ENCODE measurements at regions not wholly inside any gene's neighbourhood (a gene's known extent, or its start where the extent isn't known, plus 50 kb on each side); places are given as distances from the start of the nearest gene placed in this dataset.

DNA sequence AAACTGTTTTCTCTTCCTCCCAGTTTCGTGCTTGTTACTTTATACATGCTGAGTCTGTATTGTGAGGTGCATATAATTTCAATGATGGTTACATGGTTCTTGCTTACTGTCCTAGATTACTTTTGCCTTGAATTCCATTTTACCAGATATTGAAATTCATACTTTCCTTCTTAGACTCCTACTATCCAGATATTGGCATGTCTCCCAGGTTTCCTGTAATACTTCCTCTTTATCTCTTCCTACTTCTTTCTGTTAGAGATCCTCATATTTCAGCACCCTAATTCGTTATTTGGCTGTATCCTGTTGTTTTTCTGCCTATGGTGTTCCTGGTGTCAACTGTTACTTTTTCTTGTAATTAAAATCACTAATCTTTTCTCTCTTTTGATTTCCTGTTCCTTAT lies 522.1 kb downstream of the CCDC171 start:
- no peak overlapping the region for H3K4me3 ChIP-seq (ENCODE audit: low read length)
- TF ChIP-seq, protein P1, sequence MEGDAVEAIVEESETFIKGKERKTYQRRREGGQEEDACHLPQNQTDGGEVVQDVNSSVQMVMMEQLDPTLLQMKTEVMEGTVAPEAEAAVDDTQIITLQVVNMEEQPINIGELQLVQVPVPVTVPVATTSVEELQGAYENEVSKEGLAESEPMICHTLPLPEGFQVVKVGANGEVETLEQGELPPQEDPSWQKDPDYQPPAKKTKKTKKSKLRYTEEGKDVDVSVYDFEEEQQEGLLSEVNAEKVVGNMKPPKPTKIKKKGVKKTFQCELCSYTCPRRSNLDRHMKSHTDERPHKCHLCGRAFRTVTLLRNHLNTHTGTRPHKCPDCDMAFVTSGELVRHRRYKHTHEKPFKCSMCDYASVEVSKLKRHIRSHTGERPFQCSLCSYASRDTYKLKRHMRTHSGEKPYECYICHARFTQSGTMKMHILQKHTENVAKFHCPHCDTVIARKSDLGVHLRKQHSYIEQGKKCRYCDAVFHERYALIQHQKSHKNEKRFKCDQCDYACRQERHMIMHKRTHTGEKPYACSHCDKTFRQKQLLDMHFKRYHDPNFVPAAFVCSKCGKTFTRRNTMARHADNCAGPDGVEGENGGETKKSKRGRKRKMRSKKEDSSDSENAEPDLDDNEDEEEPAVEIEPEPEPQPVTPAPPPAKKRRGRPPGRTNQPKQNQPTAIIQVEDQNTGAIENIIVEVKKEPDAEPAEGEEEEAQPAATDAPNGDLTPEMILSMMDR (conservative IDR thresholded peaks at IDR 0.05; ENCODE audit: low read length): no peak
- DNase-seq (ENCODE audit: low read depth): no peak

DNA sequence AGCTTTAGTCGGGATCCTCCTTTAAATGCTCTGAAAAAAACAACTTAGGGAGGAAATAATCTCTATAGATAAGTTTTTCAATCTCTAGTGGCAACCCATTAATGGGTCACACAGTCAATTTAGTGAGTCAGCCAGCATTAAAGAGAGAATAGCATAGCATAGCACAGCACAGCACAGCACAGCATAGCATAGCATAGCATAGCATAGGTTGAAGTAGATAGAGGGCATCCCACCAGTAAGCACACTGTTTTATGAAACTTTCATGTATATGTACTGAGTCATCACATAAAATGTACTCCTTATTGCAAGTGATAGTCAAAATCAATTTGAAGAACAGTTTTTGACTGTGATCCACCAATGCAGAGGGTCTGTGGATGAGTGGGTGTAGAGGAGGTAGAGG lies 522.9 kb downstream of the CCDC171 start:
- DNase-seq (ENCODE audit: low read depth): no peak
- TF ChIP-seq, protein P1 (conservative IDR thresholded peaks at IDR 0.05; ENCODE audit: low read length): no peak
- no peak overlapping the region for H3K4me3 ChIP-seq (ENCODE audit: low read length)

DNA sequence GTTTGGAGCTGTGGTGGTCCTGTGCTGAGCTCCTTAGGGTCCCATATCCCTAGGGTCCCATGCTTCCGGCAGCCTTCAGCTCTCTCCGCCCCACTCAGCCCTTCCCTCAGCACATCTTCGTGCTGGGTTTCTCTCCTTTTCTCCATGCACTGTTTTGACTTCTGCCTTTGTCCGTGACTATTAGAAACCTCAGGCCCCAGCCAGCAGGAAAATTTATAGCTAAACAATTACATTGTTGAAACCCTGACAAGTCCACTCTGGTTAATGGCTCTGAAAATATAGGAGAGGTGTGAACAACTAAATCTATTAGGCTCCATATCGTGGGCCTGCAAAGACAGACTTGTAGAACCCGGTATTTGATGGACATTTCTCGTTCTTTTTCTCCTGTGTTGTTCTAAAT lies 523.7 kb downstream of the CCDC171 start:
- DNase-seq (ENCODE audit: low read depth): no peak
- TF ChIP-seq, protein P1 (conservative IDR thresholded peaks at IDR 0.05; ENCODE audit: low read length): no peak
- H3K4me3 ChIP-seq (ENCODE audit: low read length): no peak overlapping the region

DNA sequence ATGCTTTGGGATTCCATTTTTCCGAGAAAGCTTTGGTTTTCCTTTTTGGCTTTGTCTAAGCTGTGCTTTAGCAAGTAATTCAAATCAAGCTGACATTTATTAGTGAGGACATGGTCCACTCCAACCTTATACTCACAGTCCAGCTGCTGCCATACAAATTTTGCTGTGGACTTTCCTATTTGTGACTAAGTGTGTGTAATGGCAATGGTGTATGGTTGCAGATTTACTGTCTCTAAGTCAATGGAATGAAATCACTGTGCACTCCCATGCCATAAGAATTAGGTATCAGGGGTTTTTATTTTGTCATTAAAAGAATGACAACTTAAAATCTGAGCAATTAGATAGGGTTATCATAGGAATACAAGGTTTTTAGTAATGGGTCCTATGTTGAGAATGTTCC lies 530.0 kb downstream of the CCDC171 start:
- H3K4me3 ChIP-seq (ENCODE audit: low read length): no peak overlapping the region
- TF ChIP-seq, protein P1 (conservative IDR thresholded peaks at IDR 0.05; ENCODE audit: low read length): no peak
- no peak for DNase-seq (ENCODE audit: low read depth)

DNA sequence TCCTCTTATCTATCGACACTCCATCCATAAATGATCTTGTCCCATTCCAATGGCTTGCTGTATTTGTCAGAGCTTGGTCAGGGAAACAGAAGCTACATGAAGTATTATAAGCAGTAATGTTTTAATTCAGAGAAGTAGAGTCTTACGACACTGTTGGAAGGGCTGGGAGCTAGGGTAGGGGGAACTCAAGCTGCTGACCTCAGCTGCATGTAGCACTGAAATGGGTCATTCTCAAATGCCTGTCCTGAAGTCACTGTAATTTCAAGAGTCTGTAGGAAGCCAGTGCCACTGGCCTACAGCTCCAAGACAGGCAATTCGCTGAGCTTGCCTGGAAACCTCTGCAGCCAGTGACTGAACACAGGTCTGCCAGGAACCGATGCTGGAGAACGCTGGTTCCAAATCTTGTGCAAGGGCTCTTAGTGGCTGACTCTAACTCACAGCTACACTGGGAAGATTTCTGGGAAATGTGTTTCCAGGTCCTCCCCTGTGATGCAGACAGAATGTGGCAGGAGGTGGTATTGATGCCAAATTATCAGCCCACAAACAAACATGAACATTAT lies 532.4 kb downstream of the CCDC171 start:
- no peak for DNase-seq (ENCODE audit: low read depth)
- TF ChIP-seq, protein P1 (conservative IDR thresholded peaks at IDR 0.05; ENCODE audit: low read length): no peak
- H3K4me3 ChIP-seq (ENCODE audit: low read length): no peak overlapping the region

DNA sequence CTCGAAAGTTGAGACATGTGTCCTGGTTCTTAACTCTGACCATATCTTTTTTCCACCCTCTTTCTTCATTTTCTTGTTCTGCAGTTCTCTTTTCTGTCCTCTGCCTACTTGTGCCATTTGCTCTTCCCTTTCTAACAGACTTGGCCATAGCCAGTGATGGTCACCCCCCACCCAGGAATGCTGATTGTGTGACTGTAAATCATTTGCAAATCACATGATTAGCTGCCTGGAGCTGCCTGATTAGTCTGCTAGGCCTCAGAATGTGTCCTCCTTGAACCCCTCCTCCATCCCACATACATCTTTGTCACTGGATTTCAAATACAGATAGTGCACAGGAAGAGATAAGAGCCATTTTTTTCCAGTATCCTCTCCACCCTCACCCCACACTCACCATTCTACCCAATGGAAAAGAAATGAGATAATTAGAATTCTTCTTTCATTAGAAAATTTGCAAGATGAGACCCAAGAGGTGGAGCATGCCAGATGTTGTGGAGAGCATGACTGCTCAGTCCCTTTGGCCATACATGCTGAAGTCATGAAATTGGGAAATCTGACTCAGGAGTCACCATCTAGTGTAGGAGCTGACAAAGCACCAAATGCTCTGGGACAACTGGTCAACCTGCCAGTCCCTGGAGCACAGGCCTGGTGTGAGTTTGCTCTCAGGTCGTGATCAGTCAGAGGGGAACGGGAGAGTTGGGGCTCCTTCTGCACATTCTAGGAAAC lies 538.2 kb downstream of the CCDC171 start:
- no peak for DNase-seq (ENCODE audit: low read depth)

More for the DNA sequence above, 538.2 kb downstream of the CCDC171 start:
- TF ChIP-seq, protein P1 (conservative IDR thresholded peaks at IDR 0.05; ENCODE audit: low read length): no peak
- no peak overlapping the region for H3K4me3 ChIP-seq (ENCODE audit: low read length)

Measured in AG10803 (cell line).